Pons (tissue), 1 donor: ENCODE measurements at regions not wholly inside any gene's neighbourhood (a gene's known extent, or its start where the extent isn't known, plus 50 kb on each side); places are given as distances from the start of the nearest gene placed in this dataset.
"Not testable (repeated sequence)": the region's sequence is repeated elsewhere in the genome, so short reads cannot be mapped to it uniquely, and the experiment has no call there.

Experiments used
- DNase-seq: peaks from one replicate; pipeline ENCODE4 v3.0.0-alpha.2; 2016; ENCODE audit warnings: low spot score

DNA sequence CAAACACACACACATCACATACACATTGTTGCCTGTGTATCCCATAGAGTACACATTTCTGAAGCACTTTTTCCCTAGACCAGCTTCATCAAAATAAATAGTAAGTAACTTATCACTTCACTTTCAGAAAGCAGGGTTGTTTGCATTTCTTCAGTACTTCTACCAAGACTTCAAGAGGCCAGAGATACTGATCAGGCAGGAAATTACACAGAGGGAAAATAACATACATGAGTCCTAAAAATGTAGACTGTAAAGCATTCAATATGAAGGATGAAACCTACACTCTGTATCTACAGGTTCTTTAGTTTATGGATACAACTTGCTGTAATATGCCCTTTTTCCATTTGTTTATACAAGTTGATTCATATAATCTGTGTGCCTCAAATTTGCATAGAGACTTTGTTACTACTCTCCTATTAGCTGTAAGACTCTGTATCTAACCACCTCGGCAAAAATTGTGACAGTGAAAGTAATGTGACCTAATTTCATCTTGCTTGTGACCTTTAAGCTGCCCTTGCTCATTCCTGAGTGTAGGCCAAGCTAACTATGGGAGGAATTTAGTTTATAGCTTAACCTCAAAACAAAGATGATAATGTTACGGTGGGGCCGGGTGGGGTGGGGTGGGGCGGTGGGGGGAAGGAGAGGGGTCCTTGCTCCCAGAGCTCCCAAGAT is 228.9 kb upstream of the SPOPL start:
- DNase-seq, result no peak

DNA sequence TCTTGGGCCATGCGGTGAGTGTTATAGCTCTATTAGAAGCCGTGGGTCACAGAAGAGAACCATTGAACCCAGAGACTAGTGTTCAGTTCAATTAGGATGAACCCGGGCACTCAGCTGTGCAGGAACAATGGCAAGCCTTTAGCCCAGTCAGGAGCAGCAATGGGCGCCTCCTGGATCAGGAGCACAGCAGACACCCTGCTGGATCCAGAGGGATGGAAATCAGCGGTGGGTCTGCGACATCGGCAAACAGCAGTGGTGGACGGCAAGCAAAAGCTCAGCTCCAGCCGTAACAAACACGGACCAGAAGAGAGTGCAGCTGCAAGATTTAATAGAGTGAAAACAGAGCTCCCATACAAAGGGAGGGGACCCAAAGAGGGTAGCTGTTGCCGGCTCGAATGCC is 228.3 kb upstream of the SPOPL start:
- DNase-seq, result not testable (repeated sequence)

DNA sequence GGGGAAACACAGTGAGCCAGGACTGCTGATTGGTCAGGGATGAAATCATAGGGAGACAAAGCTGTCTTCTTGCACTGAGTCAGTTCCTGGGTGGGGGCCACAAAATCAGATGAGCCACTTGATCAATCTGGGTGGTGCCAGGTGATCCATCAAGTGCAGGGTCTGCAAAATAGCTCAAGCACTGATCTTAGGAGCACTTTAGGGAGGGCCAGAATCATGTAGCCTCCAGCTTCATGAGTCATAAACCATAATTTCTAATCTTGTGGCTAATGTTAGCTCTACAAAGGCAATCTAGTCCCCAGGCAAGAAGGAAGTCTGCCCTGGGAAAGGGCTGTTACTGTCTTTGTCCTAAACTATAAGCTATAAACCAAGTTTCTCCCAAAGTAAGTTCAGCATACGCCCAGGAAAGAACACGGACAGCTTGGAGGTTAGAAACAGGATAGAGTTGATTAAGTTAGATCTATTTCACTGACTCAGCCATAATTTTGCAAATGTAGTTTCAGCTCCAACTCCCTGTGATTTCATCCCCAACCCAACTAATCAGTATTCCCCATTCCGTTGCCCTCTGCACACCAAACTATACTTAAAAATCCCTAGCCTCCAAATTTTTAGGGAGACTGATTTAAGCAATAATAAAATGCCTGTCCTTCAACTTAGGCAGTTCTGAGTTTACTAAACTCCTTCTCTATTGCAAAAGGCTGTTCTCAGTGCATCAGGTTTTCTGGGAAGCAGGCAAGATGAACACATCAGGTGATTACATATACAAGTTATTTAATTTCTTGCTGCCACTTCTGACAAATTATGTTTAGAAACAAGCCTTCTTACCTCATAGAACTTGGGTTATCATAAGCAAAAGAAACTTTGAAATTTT is 226.9 kb upstream of the SPOPL start:
- DNase-seq, result no peak

DNA sequence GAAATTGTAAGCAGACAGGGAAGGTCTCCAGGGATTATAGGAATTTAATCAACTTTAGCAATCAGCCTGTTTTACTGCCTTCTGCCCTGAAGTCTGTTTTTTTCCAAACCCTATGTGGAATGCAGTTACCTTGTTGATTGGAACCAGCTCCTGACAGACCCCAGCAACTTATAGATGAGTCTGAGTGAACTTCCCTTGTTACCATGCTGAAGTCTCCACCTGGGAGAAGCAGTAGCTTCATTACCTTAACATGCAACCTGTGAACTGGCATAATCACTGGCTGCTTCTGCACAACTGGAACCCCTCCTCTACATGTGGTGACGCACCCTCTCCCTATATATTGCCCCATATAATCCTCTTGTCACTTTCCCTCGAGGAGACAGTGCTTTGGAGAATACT is 226.3 kb upstream of the SPOPL start:
- no peak for DNase-seq

DNA sequence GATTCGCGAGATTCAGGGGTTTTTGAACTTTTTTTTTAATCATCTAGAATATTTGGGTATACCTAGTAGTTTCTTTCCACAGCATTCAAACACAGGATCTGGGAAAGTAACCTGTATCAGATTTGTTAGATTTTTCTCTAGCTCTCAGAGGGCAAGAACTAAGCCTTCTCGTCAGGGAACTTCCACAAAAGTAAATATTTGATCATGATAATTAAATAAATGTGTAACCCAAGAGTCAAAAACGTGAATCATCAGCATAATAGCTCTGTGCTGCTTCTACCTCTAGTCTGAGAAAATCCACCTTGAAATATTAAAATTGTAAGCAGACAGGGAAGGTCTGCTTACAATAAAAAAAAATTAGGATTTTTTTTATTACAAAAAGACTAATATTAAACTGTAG is 225.7 kb upstream of the SPOPL start:
- DNase-seq, result no peak

DNA sequence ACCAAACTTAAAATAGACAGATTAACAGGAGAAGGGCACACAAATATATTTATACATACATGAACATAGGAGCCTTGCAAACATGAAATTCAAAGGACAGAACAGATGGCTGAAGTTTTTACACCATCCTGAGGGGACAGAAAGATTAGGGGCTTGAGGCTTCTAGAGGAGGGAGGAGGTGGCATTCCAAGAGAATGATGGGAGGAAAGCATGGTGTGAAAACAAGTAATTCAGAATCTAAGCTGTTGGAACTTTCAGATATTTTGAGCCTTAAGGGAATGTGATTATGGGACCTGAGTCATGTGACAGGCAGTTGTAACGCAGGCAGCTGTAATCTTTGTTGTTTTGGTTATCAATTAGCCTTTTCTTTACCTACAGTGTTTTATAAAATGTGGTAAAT is 225.2 kb upstream of the SPOPL start:
- no peak for DNase-seq

DNA sequence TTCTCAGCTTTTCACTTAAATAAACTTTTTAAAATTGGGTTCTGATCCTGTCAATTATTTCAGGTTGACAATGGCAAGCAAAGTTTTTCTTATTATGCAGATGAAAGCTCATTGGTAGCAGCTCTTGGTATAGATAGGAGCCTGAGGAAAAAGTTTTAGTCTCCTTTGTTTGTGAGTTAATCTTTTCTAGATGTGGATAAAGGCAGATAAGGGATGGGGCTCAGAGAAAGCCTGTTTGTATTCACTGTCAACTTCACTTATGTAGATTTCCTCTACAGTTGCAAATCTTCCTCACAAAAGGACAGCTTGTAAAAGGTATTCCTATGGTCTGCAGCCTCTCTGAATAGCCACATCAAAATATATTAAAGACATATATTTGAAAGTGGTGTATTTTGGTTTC is 224.5 kb upstream of the SPOPL start:
- no peak for DNase-seq

DNA sequence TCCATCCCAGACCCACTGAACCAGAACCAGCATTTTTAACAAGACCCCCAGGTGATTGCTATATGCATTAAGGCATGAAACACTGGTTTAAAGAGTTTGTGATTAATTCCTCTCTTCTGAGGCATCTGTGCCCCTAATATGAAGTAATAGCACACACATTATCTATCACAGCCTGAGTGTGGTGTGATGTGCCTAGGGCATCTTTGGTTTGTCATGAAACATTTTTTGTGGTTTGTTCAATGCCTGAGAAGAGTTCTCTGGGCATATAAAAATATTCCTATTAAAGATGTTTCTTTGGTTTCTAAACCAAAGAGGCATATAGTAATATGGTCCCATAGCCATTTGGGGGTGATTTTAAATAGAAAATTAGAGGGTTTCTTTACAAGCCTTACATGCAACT is 221.7 kb upstream of the SPOPL start:
- no peak for DNase-seq

DNA sequence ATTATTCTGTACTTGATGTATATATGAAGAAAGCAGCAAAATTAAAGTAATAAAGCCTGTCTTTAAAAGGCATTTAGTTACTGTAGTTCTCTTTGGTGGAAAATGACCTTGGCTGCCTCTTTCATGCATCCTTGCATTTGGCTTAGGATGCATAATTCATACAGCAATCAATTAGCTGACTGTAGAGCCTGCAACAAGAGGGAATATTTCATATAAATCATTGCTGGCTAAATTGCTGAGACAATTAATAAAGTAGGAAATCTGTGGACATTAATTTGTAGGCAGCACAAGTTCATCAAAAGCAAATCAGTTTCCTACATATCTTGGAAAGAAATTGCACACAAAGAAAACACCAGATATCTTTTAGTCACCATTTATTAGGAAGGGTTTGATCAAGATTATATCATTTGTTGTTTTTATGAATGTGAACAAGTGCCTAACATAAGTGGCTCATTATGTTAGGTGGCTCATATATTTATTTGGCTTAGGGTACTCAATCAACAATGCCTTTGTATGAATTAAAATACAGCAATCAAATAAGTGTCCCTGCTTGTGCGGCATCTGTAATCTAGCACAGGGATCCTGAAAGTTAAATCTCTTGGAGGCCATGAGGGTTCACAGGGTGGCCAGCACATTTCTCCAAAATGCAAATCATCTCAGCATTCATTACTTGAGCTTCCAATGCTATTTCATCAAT is 220.4 kb upstream of the SPOPL start:
- no peak for DNase-seq

DNA sequence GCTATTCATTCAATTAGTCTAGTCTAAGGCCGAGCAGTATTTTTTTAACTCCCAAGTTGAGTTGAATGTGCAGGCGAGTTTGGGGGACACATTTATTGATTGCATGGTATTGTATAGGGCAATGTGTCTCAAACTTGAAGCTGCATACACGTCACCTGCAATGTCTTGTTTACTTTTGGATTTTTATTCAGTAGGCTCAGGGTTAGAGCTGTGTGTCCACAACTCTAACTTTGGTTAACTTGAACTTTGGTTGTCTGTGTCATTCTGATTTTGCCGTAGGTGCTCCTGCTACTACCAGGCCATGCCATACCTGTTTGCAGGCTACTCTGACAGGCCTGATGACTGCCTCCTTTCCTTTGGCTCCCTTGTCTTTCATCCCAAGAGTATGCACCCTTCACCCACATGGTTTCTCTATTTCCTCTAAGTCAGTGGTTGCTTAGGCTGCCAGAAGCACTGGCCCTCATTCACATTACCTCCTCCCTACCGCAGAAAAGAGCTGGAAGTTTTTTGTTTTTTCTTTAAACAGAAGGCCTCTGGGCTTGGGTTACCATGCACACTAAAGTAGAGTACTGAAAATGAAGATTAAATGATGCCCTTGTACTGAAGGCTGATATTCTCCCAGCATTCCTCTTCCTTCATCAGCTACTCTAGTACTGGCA is 219.4 kb upstream of the SPOPL start:
- DNase-seq, result no peak

DNA sequence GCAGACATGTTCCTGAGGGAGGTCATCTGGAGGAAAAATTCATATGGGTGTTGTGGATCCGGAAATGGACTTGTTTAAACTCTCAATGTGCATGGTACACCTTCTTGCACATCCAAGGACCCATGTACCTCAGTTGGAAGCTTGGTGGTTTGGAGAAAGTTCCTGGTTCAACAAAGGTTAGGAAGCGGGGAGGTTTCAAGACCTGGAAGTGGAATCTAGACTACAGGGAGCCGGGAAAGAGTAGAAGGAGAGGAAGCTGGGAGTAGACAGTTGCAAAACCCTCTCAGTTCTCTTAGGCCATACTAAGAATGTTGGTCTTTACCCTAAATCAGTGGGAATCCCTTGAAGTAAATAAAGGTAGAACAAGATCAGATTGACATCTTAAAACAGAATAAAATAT is 209.8 kb upstream of the SPOPL start:
- DNase-seq, result no peak

DNA sequence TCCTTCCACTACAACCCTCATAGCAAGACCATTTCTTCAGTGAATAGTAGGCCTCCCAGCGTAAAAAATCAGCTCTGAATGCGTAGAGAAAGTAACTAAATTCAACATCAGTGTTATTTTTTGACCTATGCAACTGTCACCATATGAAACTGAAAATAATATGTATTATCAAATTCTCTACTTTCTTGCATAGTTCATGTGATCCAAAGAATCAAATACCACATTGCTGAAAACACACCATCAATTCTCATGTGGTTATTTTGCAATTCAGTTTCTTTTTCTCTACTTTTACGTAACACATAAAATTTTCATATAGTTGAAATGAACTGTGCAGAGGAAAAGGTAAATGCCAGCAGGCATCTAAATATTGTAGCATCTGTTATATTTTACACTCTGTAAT is 208.5 kb upstream of the SPOPL start:
- no peak for DNase-seq

DNA sequence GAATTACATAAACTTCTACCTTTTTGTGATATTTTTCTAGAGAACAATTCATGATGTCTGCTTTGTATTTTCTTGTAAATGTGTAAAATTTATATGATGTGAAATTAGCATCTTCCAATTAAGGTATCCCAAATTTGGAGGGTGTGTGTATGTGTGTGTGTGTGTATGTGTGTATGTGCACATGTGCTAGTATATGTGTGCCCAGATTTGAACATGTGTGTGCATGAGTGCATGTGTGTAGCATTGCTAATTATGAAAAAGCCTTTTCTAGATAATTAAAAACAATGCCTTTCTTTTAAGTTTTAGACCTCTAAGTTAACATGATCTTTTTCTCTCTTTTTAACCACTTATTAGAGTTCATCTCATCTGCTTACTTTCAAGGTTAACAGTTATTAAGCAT is 208.0 kb upstream of the SPOPL start:
- no peak for DNase-seq

DNA sequence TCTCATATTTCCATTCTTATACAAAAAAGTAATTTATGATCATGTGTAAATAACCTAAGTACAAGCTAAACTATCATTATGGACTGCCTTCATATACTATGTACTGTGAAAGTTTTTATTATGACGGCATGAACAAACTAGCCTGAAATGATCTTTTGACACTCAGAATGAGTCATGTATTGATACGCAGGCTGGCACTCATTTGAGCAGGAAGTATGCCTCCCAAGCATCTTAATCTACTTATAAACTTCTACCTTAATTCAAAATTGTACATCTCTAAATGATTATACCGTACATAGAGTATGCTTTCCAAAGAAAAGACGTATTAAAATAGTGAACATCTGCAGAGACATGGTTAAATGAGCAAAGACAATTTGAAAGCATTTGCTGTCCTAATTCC is 207.1 kb upstream of the SPOPL start:
- no peak for DNase-seq

DNA sequence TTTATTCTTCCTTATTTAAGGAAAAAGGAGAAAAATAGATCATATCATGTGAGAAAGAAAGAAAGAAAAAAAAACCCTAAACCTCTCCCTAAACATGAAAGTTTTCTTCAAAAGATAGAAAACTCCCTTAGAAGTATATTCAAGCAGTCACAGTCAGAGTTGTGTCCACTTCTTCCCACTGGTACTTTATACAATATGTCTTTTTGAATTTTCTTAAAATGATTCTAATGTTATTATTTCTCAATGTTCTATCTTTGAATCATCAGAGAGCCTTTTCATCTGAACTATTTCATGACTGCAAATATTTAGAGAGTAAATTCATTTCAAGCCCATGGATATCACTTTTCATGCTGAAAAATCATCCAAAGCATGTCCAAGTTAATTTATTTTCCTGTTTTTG is 205.2 kb upstream of the SPOPL start:
- no peak for DNase-seq

DNA sequence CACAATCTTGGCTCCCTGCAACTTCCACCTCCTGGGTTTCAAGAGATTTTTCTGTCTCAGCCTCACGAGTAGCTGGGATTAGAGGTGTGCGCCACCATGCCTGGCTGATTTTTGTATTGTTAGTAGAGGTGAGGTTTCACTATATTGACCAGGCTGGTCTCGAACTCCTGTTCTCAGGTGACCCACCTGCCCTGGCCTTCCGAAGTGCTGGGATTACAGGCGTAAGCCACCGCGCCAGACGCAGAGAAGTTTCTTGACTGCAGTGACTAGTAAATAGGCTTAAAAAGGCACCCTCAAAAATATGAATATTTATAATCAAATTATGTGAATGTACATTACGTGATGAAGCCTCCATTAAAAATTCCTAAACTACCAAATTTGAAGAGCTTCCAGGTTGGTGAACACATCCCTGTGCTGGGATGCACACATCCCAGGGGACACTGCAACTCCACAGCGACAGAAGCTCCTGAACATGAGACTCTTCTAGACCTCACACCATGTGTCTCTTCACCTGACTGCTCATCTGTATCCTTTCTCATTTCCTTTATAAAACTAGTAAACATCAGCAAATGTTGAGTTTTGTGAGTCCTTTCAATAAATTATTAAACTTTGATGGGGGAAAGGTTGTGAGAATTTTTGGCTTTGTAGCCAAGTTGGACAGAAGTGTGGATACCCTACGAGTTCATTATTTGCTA is 203.3 kb upstream of the SPOPL start:
- no peak for DNase-seq

DNA sequence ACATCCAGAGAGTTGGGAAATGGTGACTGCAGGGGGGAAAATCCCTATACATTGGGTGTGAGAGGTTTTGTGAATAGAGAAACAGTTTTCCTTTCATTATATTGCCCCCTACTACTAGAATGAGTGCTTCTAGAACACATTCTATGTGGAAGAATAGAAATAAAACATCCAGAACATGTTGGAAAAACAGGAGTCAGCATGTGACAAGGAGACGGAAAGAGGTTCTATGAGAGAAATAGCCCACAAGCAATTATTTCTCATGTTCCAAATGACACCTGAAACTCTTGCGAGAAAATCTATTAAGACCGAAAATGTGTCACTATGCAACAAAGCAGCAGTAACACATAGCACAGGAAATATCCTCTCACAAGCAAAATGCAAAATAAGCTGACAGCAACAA is 202.7 kb upstream of the SPOPL start:
- DNase-seq, result no peak

DNA sequence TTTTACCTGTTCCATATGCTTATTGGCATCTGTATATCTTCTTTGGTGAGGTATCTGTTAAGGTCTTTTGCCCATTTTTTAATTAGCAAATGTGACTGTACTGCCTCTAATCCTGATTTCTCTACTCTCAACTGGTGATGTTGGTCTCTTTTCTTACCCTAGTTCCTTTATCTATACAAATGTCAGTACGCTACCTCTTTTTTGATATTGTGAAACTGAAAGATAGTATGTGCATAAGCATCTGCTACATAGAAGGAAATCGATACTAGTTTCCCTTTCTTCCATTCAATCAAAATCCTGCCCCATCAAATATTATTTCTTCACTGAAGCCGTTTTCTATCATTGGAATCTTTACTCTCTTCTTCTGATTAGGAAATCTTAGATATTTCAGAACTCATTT is 194.9 kb upstream of the SPOPL start:
- no peak for DNase-seq

DNA sequence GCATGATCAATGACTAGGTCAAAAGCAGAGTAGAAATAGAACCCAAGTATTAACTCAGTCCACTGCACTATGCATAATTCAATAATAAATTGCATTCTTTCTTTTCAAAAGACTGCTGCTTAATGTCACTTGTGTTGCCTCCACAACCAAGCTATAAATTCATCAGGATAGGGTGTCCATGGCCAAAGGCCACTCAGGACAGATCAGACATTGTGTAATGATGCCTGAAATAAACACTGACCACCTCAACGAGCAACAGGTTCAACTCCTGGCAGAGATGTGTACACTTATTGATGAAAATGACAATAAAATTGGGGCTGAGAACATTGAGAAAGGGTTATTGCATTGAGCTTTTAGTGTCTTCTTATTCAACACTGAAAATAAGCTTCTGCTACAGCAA is 194.5 kb upstream of the SPOPL start:
- no peak for DNase-seq

DNA sequence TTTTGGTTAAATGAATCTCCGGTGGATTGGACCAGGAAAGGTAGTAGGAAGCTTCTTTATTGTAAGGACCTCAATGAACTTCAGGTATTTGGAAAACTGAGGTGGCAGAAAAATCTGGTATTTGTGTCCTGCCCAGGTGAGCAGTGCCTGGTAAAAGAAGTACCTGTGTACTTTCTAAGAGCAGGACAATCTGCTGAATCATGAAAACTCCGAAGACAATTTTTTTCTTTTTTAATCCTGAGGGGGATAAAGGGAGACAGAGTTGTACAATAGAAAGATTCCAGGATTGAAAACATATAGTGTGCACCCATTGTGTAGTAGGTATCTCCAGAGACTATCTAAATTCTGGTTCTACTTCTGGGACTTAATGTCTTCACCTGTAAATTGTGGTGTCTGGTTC is 191.8 kb upstream of the SPOPL start:
- DNase-seq, result no peak

DNA sequence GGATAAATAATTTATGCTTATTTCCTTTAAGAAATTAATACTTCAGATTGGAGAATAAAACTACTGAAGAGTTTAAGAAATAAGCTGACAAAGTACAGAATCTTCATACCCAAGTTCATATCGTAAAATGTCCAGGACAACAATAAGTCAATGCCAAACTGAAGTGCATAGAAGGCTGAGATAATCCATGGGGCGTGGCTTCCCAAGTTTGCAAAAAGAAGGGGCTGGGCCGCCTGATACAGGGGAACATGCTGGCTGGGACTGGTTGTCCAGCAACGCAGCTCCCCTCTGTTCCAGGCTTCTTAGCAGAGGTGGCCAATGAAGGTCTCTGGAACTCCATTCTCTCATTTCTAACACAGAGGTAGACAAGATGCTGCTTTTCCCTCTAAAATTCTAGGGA is 189.5 kb upstream of the SPOPL start:
- DNase-seq, result no peak

DNA sequence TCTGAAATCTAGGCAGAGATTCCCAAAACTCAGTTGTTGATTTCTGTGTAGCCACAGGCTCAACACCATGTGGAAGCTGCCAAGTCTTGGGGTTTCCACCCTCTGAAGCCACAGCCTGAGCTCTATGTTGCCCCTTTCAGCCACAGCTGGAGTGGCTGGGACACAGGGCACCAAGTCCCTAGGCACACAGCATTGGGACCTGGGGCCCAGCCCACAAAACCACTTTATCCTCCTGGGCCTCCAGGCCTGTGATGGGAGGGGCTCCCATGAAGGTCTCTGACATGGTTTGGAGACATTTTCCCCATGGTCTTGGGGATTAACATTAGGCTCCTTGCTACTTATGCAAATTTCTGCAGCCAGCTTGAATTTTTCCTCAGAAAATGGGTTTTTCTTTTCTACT is 186.0 kb upstream of the SPOPL start:
- not testable (repeated sequence) for DNase-seq
